WERI-Rb-1 (cell line): ENCODE measurements at regions not wholly inside any gene's neighbourhood (a gene's known extent, or its start where the extent isn't known, plus 50 kb on each side); places are given as distances from the start of the nearest gene placed in this dataset.

Source experiments
- DNase-seq: peaks from one replicate; pipeline ENCODE4 v3.0.0-alpha.2; 2020
- H3K27ac ChIP-seq: fragments of 250-450 bp; sonication (Bioruptor Pico); 2 replicates; pipeline ENCODE4 v1.5.1; 2020; ENCODE audit warnings: mild to moderate bottlenecking, moderate library complexity
- H3K27me3 ChIP-seq: fragments of 250-450 bp; sonication (Bioruptor Pico); 2 replicates; pipeline ENCODE4 v1.5.1; 2021; ENCODE audit warnings: mild to moderate bottlenecking, low read depth, moderate library complexity; ENCODE audit not compliant: insufficient read depth, severe bottlenecking
- H3K36me3 ChIP-seq: fragments of 250-450 bp; sonication (Bioruptor Pico); 2 replicates; pipeline ENCODE4 v1.5.1; 2020; ENCODE audit warnings: mild to moderate bottlenecking, moderate library complexity
- H3K4me3 ChIP-seq: 2 replicates; pipeline ENCODE4 v1.5.1; 2011; ENCODE audit warnings: low read depth, mild to moderate bottlenecking, control low read depth, low read length
- H3K9me3 ChIP-seq: fragments of 250-450 bp; sonication (Bioruptor Pico); 2 replicates; pipeline ENCODE4 v1.5.1; 2021; ENCODE audit warnings: mild to moderate bottlenecking, moderate library complexity; ENCODE audit not compliant: severe bottlenecking
- TF ChIP-seq, protein P1 (sequence below): IDR thresholded peaks from 2 replicates; pipeline ENCODE4 v1.5.1; 2011; ENCODE audit warnings: low read depth, mild to moderate bottlenecking, control low read depth, inconsistent platforms, low read length

DNA sequence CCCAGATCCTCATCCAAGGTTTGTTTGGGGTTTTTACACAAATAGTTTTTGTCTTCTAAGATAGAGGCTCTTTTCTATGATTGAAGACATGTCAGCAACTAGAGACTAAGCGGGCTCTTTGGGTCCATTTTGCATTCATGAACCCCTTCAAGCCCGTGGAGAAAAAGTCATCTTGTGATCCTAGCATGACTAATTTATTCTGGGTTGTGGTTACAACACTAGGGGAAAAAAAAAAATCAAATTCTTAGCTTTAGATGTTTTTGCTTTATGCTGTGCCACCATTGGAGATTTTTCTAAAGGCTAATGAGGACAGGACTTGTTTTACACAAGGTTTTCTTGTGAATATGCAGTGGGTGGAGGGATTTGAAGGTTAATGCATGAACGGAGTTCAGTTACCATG, 440.0 kb downstream of the PCDH7 start:
- Histone ChIP-seq H3K36me3 (no peaks in the 10 kb centered on the region), H3K4me3 (no peak overlapping the region), H3K27me3 (no peaks in the 10 kb centered on the region), H3K27ac (no peak overlapping the region), H3K9me3 (no peaks in the 10 kb centered on the region)
- no peak for DNase-seq
- TF ChIP-seq, protein P1, sequence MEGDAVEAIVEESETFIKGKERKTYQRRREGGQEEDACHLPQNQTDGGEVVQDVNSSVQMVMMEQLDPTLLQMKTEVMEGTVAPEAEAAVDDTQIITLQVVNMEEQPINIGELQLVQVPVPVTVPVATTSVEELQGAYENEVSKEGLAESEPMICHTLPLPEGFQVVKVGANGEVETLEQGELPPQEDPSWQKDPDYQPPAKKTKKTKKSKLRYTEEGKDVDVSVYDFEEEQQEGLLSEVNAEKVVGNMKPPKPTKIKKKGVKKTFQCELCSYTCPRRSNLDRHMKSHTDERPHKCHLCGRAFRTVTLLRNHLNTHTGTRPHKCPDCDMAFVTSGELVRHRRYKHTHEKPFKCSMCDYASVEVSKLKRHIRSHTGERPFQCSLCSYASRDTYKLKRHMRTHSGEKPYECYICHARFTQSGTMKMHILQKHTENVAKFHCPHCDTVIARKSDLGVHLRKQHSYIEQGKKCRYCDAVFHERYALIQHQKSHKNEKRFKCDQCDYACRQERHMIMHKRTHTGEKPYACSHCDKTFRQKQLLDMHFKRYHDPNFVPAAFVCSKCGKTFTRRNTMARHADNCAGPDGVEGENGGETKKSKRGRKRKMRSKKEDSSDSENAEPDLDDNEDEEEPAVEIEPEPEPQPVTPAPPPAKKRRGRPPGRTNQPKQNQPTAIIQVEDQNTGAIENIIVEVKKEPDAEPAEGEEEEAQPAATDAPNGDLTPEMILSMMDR = no peak

DNA sequence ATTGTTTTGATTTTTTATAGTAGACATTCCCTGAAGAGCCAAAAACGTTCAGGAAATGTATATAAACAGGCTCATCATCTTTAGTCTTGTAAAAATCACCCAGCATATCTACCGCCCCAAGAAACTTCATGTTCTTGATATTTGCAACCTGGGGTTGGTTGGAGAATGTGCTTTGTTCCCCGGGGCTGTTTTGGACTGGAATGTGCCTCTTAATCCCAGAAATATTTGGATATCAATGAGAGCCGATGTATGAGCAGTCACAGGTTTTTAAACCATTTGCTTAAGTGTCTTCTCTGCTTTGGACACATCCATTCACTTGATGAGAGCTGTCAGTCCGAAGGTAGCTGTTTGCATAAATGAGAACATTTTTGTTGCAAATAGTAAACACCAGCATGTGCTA, 449.7 kb downstream of the PCDH7 start:
- no peak for DNase-seq
- Histone ChIP-seq H3K9me3 (no peaks in the 10 kb centered on the region), H3K27me3 (no peaks in the 10 kb centered on the region), H3K4me3 (no peak overlapping the region), H3K36me3 (no peaks in the 10 kb centered on the region), H3K27ac (no peak overlapping the region)
- TF ChIP-seq, protein P1 = no peak

DNA sequence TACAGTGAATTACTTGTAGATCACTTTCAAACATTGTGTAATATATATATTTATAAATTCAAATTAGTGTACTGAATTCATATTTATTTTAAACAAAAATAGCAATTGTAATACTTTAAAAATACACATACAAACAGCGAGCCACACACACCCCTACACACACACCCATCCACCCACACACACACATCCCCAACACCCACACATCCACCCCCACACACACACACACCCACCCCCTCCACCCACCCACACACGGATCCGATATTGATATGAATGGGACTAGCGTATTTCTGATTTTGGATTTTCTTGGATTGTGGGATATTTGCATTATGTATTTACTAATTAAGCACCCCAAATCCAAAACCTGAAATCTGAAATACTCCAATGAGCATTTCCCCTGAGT, 451.2 kb downstream of the PCDH7 start:
- Histone ChIP-seq H3K27ac (no peak overlapping the region), H3K4me3 (no peak overlapping the region), H3K36me3 (no peaks in the 10 kb centered on the region), H3K9me3 (no peaks in the 10 kb centered on the region), H3K27me3 (no peaks in the 10 kb centered on the region)
- TF ChIP-seq, protein P1 = no peak
- DNase-seq = no peak

DNA sequence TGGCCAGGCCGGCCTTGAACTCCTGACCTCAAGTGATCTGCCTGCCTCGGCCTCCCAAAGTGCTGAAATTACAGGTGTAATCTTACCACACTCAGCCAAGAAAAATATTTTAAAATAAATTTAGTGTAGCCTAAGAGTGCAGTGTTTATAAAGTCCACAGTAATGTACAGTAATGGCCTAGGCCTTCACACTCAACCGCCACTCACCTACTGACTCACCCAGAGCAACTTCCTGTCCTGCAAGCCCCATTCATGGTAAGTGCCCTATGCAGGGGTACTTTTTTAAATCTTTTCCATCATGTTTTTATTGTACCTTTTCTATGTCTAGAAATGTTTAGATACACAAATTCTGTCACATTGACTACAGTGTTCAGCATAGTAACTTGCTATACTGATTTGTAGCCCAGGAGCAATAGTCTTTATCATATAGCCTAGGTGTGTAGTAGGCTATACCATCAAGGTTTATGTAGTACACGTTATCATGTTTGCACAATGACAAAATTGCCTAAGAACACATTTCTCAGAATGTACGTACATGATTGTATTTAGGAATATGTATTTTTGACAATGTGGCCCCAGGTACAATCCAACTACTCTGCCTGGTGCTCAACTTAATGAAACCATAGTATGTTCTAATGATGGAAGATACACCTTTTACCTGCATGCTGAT, 455.2 kb downstream of the PCDH7 start:
- TF ChIP-seq, protein P1 = no peak
- no peaks in the 10 kb centered on the region for H3K27me3 ChIP-seq
- no peaks in the 10 kb centered on the region for H3K9me3 ChIP-seq
- no peaks in the 10 kb centered on the region for H3K36me3 ChIP-seq
- H3K27ac ChIP-seq = no peak overlapping the region
- DNase-seq = no peak
- H3K4me3 ChIP-seq = no peak overlapping the region

DNA sequence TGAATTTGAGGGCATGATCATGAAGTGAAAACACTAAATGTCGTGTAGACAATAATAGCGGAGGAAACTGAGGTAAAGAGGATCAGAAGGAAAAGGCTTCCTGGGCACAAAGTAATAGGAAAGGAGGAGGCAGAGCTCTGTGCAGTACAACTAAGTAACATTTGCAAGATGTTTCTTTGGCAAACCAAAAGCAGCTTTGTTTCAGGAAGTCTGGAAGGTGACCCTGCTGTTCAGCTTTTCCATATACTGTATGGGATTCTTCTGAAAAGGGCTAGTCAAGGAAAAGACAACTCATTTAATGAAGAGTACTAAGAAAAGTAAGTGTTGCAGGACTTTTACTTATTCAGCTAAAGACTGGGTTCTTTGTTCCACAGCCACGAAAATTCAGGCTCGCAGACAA, 463.1 kb downstream of the PCDH7 start:
- TF ChIP-seq, protein P1 = no peak
- H3K27ac ChIP-seq = no peak overlapping the region

DNA sequence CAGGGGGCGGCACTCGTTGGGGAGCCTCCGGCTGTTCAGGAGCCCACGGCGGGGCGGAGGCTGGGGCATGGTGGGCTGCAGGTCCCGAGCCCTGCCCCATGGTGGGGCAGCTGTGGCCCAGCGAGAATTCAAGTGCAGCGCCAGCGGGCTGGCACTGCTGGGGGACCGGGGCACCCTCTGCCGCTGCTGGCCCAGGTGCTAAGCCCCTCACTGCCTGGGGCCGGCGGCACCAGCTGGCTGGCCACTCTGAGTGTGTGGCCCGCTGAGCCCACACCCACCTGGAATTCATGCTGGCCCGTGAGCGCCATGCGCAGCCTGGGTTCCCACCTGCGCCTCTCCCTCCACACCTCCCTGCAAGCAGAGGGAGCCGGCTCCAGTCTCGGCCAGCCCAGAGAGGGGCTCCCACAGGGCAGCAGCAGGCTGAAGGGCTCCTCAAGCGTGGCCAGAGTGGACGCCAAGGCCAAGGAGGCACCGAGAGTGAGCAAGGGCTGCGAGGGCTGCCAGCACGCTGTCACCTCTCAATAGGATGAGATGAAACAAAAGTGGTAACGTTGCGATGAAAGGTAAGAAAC, 464.9 kb downstream of the PCDH7 start:
- H3K9me3 ChIP-seq = peaks cover 8% of the 10 kb centered on the region
- H3K27me3 ChIP-seq = no peaks in the 10 kb centered on the region
- no peak overlapping the region for H3K4me3 ChIP-seq
- H3K27ac ChIP-seq = no peak overlapping the region
- no peaks in the 10 kb centered on the region for H3K36me3 ChIP-seq
- no peak for DNase-seq
- TF ChIP-seq, protein P1 = no peak

More for the DNA sequence above, 463.1 kb downstream of the PCDH7 start:
- no peaks in the 10 kb centered on the region for H3K27me3 ChIP-seq
- no peak for DNase-seq
- no peaks in the 10 kb centered on the region for H3K36me3 ChIP-seq
- H3K4me3 ChIP-seq = no peak overlapping the region
- H3K9me3 ChIP-seq = peaks cover 8% of the 10 kb centered on the region
